HCT116 (cell line): ENCODE measurements at regions not wholly inside any gene's neighbourhood (a gene's known extent, or its start where the extent isn't known, plus 50 kb on each side); places are given as distances from the start of the nearest gene placed in this dataset.

Experiments
- ATAC-seq: fragments of 200-7000 bp; cut with Tn5 transposase; 2 replicates; pipeline ENCODE4 v1.9.1; 2020; ENCODE audit warnings: mild to moderate bottlenecking, moderate library complexity
- BruUV-seq: library from RNA; stranded (reverse); fragments of 400-500 nt; replicated peaks from 2 replicates; lab custom pipeline; 2021; lab: Mats Ljungman, UMichigan
- CTCF ChIA-PET: fragments of 300-600 bp; sonication (Branson Sonifier 250); formaldehyde crosslinking; loops from one replicate; lab custom pipeline; 2021; ENCODE audit warnings: antibody characterized with exemption; lab: Charles Lee
- POLR2A ChIA-PET: fragments of 300-600, 350-600 bp; sonication (Branson Sonifier 250); formaldehyde crosslinking; loops from one replicate; lab custom pipeline; 2021; ENCODE audit warnings: antibody characterized with exemption; lab: Charles Lee
- RAD21 ChIA-PET, 2 experiments: fragments of 300-600 bp; sonication (Branson Sonifier 250); formaldehyde crosslinking; loops; one replicate each; lab custom pipeline; 2023; ENCODE audit warnings: low total read pairs in 2 of 2; ENCODE audit not compliant: uncharacterized antibody in 2 of 2, unreplicated experiment in 2 of 2, low non-redundant PET in 1 of 2; lab: Charles Lee
- DNase-seq: peaks from one replicate; pipeline ENCODE4 v3.0.0-alpha.2; 2010; ENCODE audit warnings: low read depth, low spot score
- H2AFZ ChIP-seq: fragments of 200-600 bp; shearing (Covaris generic), sonication (generic); 2 replicates; pipeline ENCODE4 v1.6.1; 2017; ENCODE audit warnings: low read depth, mixed run types, mixed read lengths, antibody characterized with exemption, low read length; ENCODE audit not compliant: poor library complexity, severe bottlenecking
- H3K27ac ChIP-seq: 2 replicates; pipeline ENCODE4 v1.5.1; 2012; ENCODE audit warnings: low read depth, low read length
- H3K27me3 ChIP-seq: fragments of 200-600 bp; sonication (generic); 2 replicates; pipeline ENCODE4 v1.6.1; 2016; ENCODE audit warnings: mixed run types, low read length, mixed read lengths; ENCODE audit not compliant: insufficient read depth
- H3K36me3 ChIP-seq, 2 experiments: fragments of 200-500 bp in 1 of 2; fragments of 200-600 bp in 1 of 2; sonication (Bioruptor generic) in 1 of 2; sonication (generic) in 1 of 2; 2 replicates each; pipeline versions ENCODE4 v1.5.1 to v1.6.1; 2014 to 2016; ENCODE audit warnings: low read length in 2 of 2, inconsistent platforms in 1 of 2, mixed read lengths in 1 of 2, mixed run types in 1 of 2; ENCODE audit not compliant: insufficient read depth in 2 of 2, control insufficient read depth in 1 of 2
- H3K4me1 ChIP-seq, 2 experiments: fragments of 200-600 bp in 1 of 2; sonication (generic) in 1 of 2; 2 replicates each; pipeline versions ENCODE4 v1.5.1 to v1.6.1; 2012 to 2017; ENCODE audit warnings: low read length in 2 of 2, inconsistent platforms in 1 of 2, mild to moderate bottlenecking in 1 of 2, mixed read lengths in 1 of 2, mixed run types in 1 of 2, moderate library complexity in 1 of 2; ENCODE audit not compliant: insufficient read depth in 2 of 2, control insufficient read depth in 1 of 2
- H3K4me2 ChIP-seq: fragments of 200-600 bp; sonication (generic); 2 replicates; pipeline ENCODE4 v1.6.1; 2017; ENCODE audit warnings: mixed run types, low read length, mixed read lengths
- H3K4me3 ChIP-seq, 2 experiments: fragments of 200-600 bp in 1 of 2; sonication (generic) in 1 of 2; replicated peaks in 1 of 2; 2 replicates each; pipeline ENCODE4 v1.5.1; 2011 to 2016; ENCODE audit warnings: low read length in 2 of 2, control low read depth in 1 of 2, low read depth in 1 of 2, mild to moderate bottlenecking in 1 of 2, mixed read lengths in 1 of 2, mixed run types in 1 of 2
- H3K79me2 ChIP-seq: fragments of 200-600 bp; sonication (generic); 2 replicates; pipeline ENCODE4 v1.6.1; 2017; ENCODE audit warnings: mild to moderate bottlenecking, mixed run types, low read length, moderate library complexity, mixed read lengths; ENCODE audit not compliant: insufficient read depth
- H3K9ac ChIP-seq: fragments of 200-600 bp; sonication (generic); 2 replicates; pipeline ENCODE4 v1.6.1; 2016; ENCODE audit warnings: low read length, mixed read lengths
- H3K9me2 ChIP-seq: fragments of 200-600 bp; sonication (generic), shearing (Covaris generic); 2 replicates; pipeline ENCODE4 v1.6.1; 2017; ENCODE audit warnings: mixed run types, mild to moderate bottlenecking, moderate library complexity; ENCODE audit not compliant: insufficient read depth
- H3K9me3 ChIP-seq, 2 experiments: fragments of 200-500 bp in 1 of 2; fragments of 200-600 bp in 1 of 2; sonication (Bioruptor generic) in 1 of 2; sonication (generic) in 1 of 2; 2 replicates each; pipeline ENCODE4 v1.6.1; 2014 to 2017; ENCODE audit warnings: low read length in 2 of 2, mixed read lengths in 2 of 2, inconsistent platforms in 1 of 2, low read depth in 1 of 2, mild to moderate bottlenecking in 1 of 2, mixed run types in 1 of 2, moderate library complexity in 1 of 2; ENCODE audit not compliant: control insufficient read depth in 1 of 2, insufficient read depth in 1 of 2
- H4K20me1 ChIP-seq: fragments of 200-600 bp; sonication (generic), shearing (Covaris generic); 2 replicates; pipeline ENCODE4 v1.6.1; 2017; ENCODE audit warnings: mixed run types, mild to moderate bottlenecking, moderate library complexity; ENCODE audit not compliant: insufficient read depth
- CBX3 ChIP-seq: IDR thresholded peaks from 2 replicates; pipeline ENCODE4 v1.6.1; 2012; ENCODE audit warnings: low read depth
- CEBPB ChIP-seq: IDR thresholded peaks from 2 replicates; pipeline ENCODE4 v1.6.1; 2012; ENCODE audit warnings: low read depth
- ELF1 ChIP-seq: IDR thresholded peaks from 2 replicates; pipeline ENCODE4 v1.6.1; 2012; ENCODE audit warnings: low read depth, borderline replicate concordance
- EZH2phosphoT487 ChIP-seq: fragments of 200-600 bp; IDR thresholded peaks from 2 replicates; pipeline ENCODE4 v1.6.1; 2018; ENCODE audit warnings: antibody characterized with exemption, borderline replicate concordance
- POLR2AphosphoS5 ChIP-seq: IDR thresholded peaks from 2 replicates; pipeline ENCODE4 v1.6.1; 2011; ENCODE audit warnings: mild to moderate bottlenecking, low read depth, low read length, moderate library complexity
- RAD21 ChIP-seq: IDR thresholded peaks from 2 replicates; pipeline ENCODE4 v1.6.1; 2012; ENCODE audit warnings: low read depth, mild to moderate bottlenecking
- REST ChIP-seq: IDR thresholded peaks from 2 replicates; pipeline ENCODE4 v1.6.1; 2012; ENCODE audit warnings: low read depth
- SIN3A ChIP-seq: IDR thresholded peaks from 2 replicates; pipeline ENCODE4 v1.6.1; 2012; ENCODE audit warnings: low read depth
- SP1 ChIP-seq: IDR thresholded peaks from 2 replicates; pipeline ENCODE4 v1.6.1; 2012; ENCODE audit warnings: low read depth
- SRF ChIP-seq: IDR thresholded peaks from 2 replicates; pipeline ENCODE4 v1.6.1; 2012; ENCODE audit warnings: low read depth
- TCF7L2 ChIP-seq: IDR thresholded peaks from 2 replicates; pipeline ENCODE4 v1.7.0; 2011; ENCODE audit warnings: borderline replicate concordance, inconsistent platforms; ENCODE audit not compliant: insufficient read depth, insufficient read length; ENCODE audit errors: extremely low read depth
- YY1 ChIP-seq: IDR thresholded peaks from 2 replicates; pipeline ENCODE4 v1.6.1; 2011; ENCODE audit warnings: low read length, low read depth, moderate library complexity, mild to moderate bottlenecking; ENCODE audit not compliant: insufficient replicate concordance; ENCODE audit errors: extremely low read depth
- ZNF274 ChIP-seq: fragments of 200-500 bp; sonication (Bioruptor generic); IDR thresholded peaks from 2 replicates; pipeline ENCODE4 v1.6.1; 2014; ENCODE audit warnings: mild to moderate bottlenecking, low read depth, low read length, inconsistent platforms
- intact Hi-C: fragments of 100-400 bp; cut with micrococcal nuclease; formaldehyde crosslinking; loops from 2 replicates; pipeline ENCODE4 v1.10.0; 2022

GRCh38 chr2:34353509-34354113, 754.5 kb upstream of the FAM98A start (continued):
- TF ChIP-seq REST (no peak), SIN3A (no peak), RAD21 (no peak), ELF1 (no peak), TCF7L2 (no peak), YY1 (no peak)
- TF ChIP-seq, all 23 proteins: peak for 0

- Histone ChIP-seq H3K36me3 (no peaks in the 10 kb centered on the region), H3K9me2 (no peaks in the 10 kb centered on the region), H2AFZ (no peak overlapping the region), H3K9ac (no peak overlapping the region), H4K20me1 (no peaks in the 10 kb centered on the region), H3K4me3 (no peak overlapping the region), H3K27ac (no peak overlapping the region), H3K79me2 (no peaks in the 10 kb centered on the region), H3K9me3 (peaks cover 5 to 9% of the 10 kb centered on the region in 2 experiments; a peak in 2 of 4 replicates), H3K27me3 (no peaks in the 10 kb centered on the region), H3K4me1 (no peaks in the 10 kb centered on the region), H3K4me2 (no peak overlapping the region)
- POLR2A ChIA-PET = no interaction called here
- TF ChIP-seq POLR2AphosphoS5 (no peak), CEBPB (no peak), CBX3 (no peak), ZNF274 (no peak), EZH2phosphoT487 (no peak), SRF (no peak), SP1 (no peak)
- RAD21 ChIA-PET = no interaction called here
- CTCF ChIA-PET = no interaction called here
- intact Hi-C loops = no loop called here
- ATAC-seq = no peak
- DNase-seq = no peak
- no TSS peak for BruUV-seq
Measured at GRCh38 chr2:34349527-34349926, 750.4 kb upstream of the FAM98A start.
